Stimulated activated CD4-positive, alpha-beta T cell treated with anti-CD3 and anti-CD28 coated beads, Interleukin-12 subunit alpha, Interleukin-12 subunit beta, amount 100 ng/mL, for 24 hours (primary cell): ENCODE measurements at regions not wholly inside any gene's neighbourhood (a gene's known extent, or its start where the extent isn't known, plus 50 kb on each side); places are given as distances from the start of the nearest gene placed in this dataset.

Experiments
- DNase-seq, 2 experiments: peaks; one replicate each; pipeline ENCODE4 v3.0.0-alpha.2; 2020; ENCODE audit warnings: low read depth in 2 of 2

DNA sequence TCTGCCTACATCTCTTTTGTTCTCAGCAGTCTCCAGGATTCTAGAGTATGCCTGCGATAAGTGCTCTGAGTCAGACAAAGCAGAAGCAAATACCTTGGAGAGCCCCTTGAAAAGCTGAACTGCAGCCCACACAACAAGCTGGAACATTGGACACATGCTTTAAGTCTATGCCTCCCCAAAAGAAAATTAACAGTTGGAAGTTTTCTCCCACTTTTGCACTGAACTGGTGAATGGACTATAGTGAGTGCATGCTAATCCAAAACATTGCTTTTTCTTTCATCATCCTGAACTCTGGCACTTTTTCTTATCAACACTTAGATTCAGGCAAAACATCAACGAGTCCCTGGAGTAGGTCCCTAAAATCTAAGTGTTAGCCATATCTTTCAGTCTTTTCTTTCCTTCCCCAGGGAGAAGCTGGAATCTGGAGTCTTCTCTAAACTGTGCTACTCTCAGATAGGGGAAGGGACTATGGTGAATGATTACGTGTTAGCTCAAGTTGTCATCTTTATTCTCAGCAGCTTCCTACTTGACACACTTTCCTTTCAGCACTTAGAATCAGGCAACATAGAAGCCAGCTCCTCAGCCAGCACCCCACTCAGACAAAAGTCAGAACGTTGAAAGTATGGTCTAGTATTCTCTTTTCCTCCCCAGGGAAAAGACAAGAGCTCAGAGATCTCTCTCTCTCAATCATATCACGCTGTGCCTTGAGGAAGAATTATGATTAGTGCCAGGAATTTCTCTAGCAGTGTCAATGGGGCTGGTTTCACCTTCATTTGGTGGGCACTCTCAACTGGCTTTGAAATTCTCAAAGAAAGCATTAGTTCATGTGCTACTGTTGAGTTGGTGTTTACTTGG lies 811.0 kb upstream of the GJE1 start:
- no peak for DNase-seq

- DNase-seq = no peak
Observed at GRCh38 chr6:141316236-141316635, 816.5 kb upstream of the GJE1 start.

DNA sequence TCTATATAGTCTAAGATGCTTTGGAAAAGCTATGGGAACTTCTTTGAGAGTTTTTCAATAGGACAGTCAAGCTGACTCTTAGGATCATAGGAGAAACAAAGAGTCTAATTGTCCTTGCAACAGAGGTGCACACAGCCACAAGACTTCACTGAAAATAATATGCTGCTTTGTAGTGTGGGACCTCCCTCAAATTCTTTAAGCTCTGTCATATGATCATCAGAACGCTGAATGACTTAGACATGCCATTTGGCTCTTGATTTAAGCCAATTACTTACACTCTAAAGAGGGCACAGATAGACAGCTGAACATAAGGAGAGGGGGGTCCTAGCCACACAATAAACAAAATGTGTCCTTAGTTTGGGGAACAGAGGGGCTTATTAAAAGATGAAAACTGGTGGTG lies 818.7 kb upstream of the GJE1 start:
- no peak for DNase-seq

DNA sequence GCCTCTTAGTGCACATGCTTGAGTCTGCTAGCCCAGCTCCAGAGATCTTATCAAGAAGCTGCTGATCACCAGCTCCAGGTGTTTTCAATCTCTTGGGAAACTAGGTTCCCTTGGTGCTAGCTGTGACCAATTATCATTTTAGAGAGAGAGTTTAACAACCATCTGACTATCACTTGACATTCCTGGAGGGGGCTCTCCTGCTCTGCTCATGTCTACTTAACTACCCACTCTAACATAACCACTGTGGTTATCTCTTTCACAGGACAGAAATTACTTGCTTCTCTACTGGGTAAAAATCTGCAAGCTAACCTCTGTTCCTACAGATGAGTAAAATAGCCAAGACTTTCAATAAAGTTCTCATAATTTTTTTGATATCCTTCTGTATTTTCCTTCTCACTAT lies 823.4 kb upstream of the GJE1 start:
- DNase-seq = no peak

GRCh38 chr6:141307309-141307998 lies 825.3 kb upstream of the GJE1 start:
- no peak for DNase-seq

- DNase-seq = no peak
Observed at GRCh38 chr6:141303907-141304306, 828.8 kb upstream of the GJE1 start.

- DNase-seq = no peak
Observed at GRCh38 chr6:141301779-141302178, 830.9 kb upstream of the GJE1 start.

- DNase-seq = no peak
Observed at GRCh38 chr6:141290941-141291721, 841.6 kb upstream of the GJE1 start.

DNA sequence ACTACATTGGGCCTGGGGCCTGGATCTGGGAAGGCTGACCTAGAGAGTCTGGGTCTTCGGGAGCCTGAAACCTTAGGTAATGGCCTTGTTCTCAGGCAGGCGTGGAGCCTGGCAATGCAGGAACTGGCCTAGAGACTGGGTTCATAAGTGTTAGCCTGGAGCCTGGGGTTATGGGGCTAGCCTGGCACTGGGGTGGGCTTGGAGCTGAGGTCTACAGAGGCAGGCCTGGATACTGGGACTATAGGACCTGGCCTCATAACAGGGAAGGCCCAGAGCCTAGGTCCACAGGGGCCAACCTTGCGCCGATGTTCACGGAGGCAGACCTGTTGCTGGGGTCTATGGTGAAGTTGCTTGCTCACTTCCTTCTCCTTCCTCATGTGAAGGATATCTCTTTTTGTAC lies 843.8 kb upstream of the GJE1 start:
- DNase-seq = no peak

DNA sequence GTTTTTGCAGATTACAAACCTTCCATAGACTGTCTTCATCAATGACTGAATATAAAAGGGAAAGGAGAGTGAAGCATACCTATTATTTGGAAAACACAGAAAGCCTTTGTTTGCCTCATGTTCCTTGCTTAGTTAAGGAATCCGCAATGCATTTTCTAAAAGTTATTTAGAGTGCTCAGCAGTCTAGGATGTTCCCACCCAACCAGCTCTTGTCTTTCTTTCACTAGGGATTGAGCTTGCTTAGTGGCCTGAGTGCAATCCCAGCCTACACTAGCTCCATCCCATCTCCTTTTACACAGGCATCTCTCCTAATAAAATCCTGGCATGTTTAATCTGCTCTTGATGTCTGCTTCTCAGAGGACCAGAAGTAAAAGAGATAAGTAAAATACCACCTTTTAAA lies 850.5 kb upstream of the GJE1 start:
- no peak for DNase-seq

- DNase-seq = no peak
Observed at GRCh38 chr6:141269684-141270083, 863.0 kb upstream of the GJE1 start.

- no peak for DNase-seq
Observed at GRCh38 chr6:141267420-141267819, 865.3 kb upstream of the GJE1 start.

DNA sequence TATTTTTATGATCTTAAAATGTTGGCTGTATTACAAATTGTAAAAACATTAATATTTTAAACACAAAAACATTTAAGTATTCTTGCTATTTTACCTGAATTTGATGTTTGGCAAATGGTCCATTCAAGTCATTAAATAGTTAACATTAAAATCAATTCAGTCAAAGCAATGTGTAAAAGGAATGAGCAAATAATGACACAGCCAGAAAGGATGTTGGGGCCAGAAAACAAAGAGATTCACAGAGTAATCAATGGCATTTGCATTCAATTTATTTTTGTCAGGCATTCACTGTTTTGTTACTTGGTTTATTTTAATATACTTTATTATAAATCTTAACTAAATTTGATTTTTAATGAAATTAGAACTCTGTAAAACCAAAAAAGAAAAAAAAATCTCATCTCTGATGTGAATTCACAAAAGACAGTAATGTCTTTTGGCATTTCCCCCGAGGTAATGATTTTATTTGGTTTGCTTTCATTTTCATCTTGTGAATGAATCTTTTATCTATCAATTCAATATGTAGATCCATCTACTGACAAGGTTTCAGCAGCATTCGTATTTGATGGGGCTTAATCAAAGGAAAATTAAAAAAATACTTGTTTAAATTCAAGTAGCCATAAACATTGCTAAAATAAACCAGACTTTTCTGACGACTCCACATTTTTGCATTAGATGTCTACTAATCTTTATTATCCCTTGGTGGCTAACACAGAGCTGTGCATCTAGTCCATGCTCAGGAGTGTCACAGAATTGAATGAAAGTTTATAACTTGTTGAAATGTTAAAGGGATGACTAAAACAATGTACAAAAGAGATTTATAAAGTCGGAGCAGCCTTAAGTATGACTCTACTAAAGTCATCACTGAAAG lies 866.7 kb upstream of the GJE1 start:
- DNase-seq = no peak

DNA sequence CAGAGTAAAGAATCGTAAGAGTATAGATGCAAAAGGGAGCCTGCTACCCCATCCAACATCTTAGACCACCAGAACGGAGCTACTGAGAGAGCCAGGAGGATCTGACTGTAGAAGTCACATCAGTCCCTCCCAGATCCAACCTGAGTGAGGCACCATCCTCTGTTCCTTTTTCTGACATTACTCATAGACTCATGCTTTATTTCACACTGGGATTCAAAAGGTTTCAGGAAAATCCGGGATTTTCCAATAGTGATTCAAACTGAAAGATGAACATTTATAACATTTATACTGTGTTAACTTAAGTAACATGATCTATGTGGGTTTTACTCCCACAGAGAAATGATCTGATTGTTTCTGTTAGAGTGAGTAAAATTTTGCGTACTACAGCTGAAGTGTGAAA lies 868.6 kb upstream of the GJE1 start:
- DNase-seq = no peak

DNA sequence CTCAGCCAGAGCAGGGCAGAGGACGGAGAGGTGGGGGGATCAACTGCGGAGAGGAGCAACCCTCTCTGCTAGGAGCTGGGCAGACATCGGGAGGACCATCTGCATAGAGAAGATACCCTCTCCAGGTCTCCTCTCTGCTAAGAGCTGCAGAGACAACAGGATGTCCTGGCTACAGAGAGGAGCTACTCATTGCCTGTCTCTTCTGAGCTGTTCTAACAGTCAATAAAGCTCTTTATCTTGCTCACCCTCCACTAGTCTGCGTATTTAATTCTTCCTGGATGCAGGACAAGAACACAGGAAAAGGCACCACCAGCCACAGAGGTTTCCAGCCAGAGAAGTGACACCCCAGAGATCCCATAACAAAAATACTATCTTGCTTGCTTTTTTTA lies 871.1 kb upstream of the GJE1 start:
- no peak for DNase-seq

DNA sequence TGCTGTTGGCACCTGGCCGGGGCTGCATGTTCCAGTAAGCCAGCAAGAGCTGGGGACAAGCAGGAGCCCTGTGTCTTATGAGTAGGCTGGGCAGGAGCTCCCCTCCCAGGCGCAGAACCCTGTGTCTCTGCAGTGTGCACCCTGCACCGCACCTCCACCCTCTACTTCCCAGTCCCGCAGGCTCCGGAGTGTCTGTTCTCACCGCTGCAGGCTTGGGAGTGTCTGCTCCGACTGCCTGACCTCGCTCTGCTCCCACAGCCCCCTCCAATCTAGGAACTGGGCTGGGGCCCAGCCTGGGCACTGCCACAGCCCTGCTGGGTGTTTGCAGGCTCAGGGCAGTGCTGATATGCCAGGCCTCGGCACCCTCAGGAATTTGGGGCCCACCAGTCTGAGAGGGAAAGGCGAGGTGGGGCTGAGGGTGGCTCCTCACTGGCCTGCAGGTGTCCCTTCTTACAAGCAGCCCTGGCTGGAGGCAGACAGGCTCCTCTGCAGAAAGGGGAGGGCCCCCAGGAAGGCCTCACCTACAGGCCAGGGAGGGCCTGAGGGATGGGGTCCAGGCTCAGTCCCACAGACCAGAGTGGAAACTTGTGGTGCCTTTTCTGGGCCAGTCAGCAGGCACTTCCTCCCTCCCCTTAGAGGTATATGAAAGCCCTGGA lies 871.6 kb upstream of the GJE1 start:
- DNase-seq = no peak

DNA sequence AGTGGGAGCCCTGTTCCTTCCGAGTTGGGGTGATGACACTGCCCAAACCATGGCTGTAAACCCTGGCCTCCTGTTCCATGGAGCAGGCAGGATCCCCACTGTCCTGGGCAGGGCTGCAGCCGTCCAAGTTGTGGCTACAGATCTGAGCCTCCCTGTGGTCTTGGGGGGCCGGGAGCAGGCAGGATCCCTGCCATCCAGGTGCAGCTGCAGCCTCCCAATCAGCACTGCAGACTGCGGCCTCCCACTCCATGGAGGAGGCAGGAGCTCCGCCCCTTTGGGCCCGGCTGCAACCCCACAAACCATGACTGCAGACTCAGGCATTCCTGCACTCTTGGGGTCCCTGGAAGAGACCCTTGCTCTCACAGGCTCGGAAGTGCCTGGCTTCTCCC lies 872.1 kb upstream of the GJE1 start:
- DNase-seq = no peak

- DNase-seq = no peak
Observed at GRCh38 chr6:141259807-141260206, 872.9 kb upstream of the GJE1 start.

GRCh38 chr6:141259091-141259490 lies 873.6 kb upstream of the GJE1 start:
- DNase-seq = no peak

GRCh38 chr6:141258516-141258915 lies 874.2 kb upstream of the GJE1 start:
- no peak for DNase-seq

- no peak for DNase-seq
Observed at GRCh38 chr6:141254336-141254735, 878.4 kb upstream of the GJE1 start.
